Parathyroid adenoma (tissue), 2 donors: ENCODE measurements at regions not wholly inside any gene's neighbourhood (a gene's known extent, or its start where the extent isn't known, plus 50 kb on each side); places are given as distances from the start of the nearest gene placed in this dataset.

Source experiments
- H2AFZ ChIP-seq: fragments of 300-600 bp; sonication (generic); one replicate; pipeline ENCODE4 v1.7.0; 2017; ENCODE audit warnings: antibody characterized with exemption, mild to moderate bottlenecking
- H3K27ac ChIP-seq: fragments of 300-600 bp; sonication (generic); one replicate; pipeline ENCODE4 v1.7.0; 2017
- H3K27me3 ChIP-seq: fragments of 300-600 bp; sonication (generic); one replicate; pipeline ENCODE4 v1.7.0; 2017; ENCODE audit warnings: low read length; ENCODE audit not compliant: control insufficient read depth, insufficient read depth
- H3K36me3 ChIP-seq: fragments of 300-600 bp; sonication (generic); one replicate; pipeline ENCODE4 v1.7.0; 2017; ENCODE audit warnings: low read length; ENCODE audit not compliant: control insufficient read depth, insufficient read depth
- H3K4me1 ChIP-seq: fragments of 300-600 bp; sonication (generic); one replicate; pipeline ENCODE4 v1.7.0; 2017; ENCODE audit warnings: control low read depth
- H3K4me2 ChIP-seq: fragments of 300-600 bp; sonication (generic); one replicate; pipeline ENCODE4 v1.7.0; 2017; ENCODE audit warnings: low read length
- H3K4me3 ChIP-seq: fragments of 300-600 bp; sonication (generic); one replicate; pipeline ENCODE4 v1.7.0; 2017; ENCODE audit warnings: low read depth, low read length
- H3K79me2 ChIP-seq: fragments of 300-600 bp; sonication (generic); one replicate; pipeline ENCODE4 v1.7.0; 2017; ENCODE audit warnings: control low read depth
- H3K9ac ChIP-seq: fragments of 300-600 bp; sonication (generic); one replicate; pipeline ENCODE4 v1.7.0; 2017; ENCODE audit warnings: mild to moderate bottlenecking
- H3K9me3 ChIP-seq: fragments of 300-600 bp; sonication (generic); one replicate; pipeline ENCODE4 v1.7.0; 2017; ENCODE audit warnings: low read length; ENCODE audit not compliant: control insufficient read depth
- TF ChIP-seq, protein P1 (sequence below): fragments of 300-600 bp; sonication (generic); IDR thresholded peaks from one replicate; pipeline ENCODE4 v1.7.0; 2017; ENCODE audit warnings: antibody characterized with exemption, mild to moderate bottlenecking
- donor health status: primary hyperparathyroidism.

GRCh38 chr14:50008562-50008961 is 107.8 kb downstream of the VCPKMT start:
- H3K27ac ChIP-seq, result no peak overlapping the region
- no peak overlapping the region for H2AFZ ChIP-seq

DNA sequence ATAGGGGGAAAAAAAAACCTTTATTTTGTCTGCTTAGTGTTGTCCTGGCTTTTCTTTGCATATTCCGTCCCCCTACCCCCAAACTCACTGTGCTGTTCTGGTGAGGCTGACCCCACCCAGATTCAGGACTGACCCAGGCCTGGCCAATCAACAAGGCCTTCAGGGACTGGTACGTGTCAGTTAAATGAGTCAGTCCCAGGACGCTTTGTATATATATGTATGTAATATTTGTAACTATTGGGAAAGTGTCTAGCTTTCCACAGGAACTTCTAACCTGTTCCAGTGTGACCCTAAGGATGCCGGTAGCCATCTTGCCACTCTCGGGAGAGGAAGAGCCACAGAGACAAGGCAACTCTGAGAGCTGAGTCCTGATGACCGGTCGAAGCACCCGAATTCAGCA is 107.4 kb downstream of the VCPKMT start:
- Histone ChIP-seq H3K4me1 (no peaks in the 10 kb centered on the region), H2AFZ (no peak overlapping the region), H3K9me3 (no peaks in the 10 kb centered on the region), H3K79me2 (no peaks in the 10 kb centered on the region), H3K4me2 (no peak overlapping the region), H3K27me3 (no peaks in the 10 kb centered on the region), H3K4me3 (no peak overlapping the region), H3K27ac (no peak overlapping the region), H3K9ac (no peak overlapping the region), H3K36me3 (no peaks in the 10 kb centered on the region)
- TF ChIP-seq, protein P1, sequence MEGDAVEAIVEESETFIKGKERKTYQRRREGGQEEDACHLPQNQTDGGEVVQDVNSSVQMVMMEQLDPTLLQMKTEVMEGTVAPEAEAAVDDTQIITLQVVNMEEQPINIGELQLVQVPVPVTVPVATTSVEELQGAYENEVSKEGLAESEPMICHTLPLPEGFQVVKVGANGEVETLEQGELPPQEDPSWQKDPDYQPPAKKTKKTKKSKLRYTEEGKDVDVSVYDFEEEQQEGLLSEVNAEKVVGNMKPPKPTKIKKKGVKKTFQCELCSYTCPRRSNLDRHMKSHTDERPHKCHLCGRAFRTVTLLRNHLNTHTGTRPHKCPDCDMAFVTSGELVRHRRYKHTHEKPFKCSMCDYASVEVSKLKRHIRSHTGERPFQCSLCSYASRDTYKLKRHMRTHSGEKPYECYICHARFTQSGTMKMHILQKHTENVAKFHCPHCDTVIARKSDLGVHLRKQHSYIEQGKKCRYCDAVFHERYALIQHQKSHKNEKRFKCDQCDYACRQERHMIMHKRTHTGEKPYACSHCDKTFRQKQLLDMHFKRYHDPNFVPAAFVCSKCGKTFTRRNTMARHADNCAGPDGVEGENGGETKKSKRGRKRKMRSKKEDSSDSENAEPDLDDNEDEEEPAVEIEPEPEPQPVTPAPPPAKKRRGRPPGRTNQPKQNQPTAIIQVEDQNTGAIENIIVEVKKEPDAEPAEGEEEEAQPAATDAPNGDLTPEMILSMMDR, result no peak

More at GRCh38 chr14:50008562-50008961, 107.8 kb downstream of the VCPKMT start:
- Histone ChIP-seq H3K4me2 (no peak overlapping the region), H3K79me2 (no peaks in the 10 kb centered on the region), H3K4me1 (no peaks in the 10 kb centered on the region), H3K4me3 (no peak overlapping the region), H3K27me3 (no peaks in the 10 kb centered on the region), H3K9ac (no peak overlapping the region), H3K9me3 (no peaks in the 10 kb centered on the region), H3K36me3 (no peaks in the 10 kb centered on the region)
- TF ChIP-seq, protein P1, result no peak

GRCh38 chr14:50010752-50011151 is 105.6 kb downstream of the VCPKMT start:
- H3K9me3 ChIP-seq, result no peaks in the 10 kb centered on the region
- H3K79me2 ChIP-seq, result no peaks in the 10 kb centered on the region
- H3K27me3 ChIP-seq, result no peaks in the 10 kb centered on the region
- H3K27ac ChIP-seq, result no peak overlapping the region
- H3K36me3 ChIP-seq, result no peaks in the 10 kb centered on the region
- H2AFZ ChIP-seq, result no peak overlapping the region
- no peaks in the 10 kb centered on the region for H3K4me1 ChIP-seq
- H3K4me3 ChIP-seq, result no peak overlapping the region
- TF ChIP-seq, protein P1, result no peak
- no peak overlapping the region for H3K9ac ChIP-seq
- H3K4me2 ChIP-seq, result no peak overlapping the region

DNA sequence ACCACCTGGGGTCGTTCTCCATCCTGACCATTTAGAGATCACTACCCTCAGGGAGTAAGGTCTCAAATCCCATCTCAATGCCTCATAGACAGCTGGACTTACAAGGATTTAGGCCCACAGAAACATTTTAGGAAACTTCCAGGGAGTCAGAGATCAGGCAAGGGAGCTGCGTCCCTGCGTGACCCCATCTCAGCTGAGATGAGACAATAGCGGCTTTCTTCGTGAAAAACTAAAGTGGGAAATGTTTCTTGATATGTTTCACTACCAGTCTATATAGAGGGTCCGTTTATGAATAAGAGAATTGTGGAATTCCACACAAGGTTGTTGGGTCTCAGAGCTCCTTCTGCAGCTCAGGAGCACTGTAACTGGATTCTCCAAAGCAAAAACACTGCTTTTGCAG is 105.1 kb downstream of the VCPKMT start:
- Histone ChIP-seq H3K4me3 (no peak overlapping the region), H3K4me2 (no peak overlapping the region), H2AFZ (no peak overlapping the region), H3K9ac (no peak overlapping the region), H3K4me1 (no peaks in the 10 kb centered on the region), H3K36me3 (no peaks in the 10 kb centered on the region), H3K27ac (no peak overlapping the region), H3K9me3 (no peaks in the 10 kb centered on the region), H3K27me3 (no peaks in the 10 kb centered on the region), H3K79me2 (no peaks in the 10 kb centered on the region)
- TF ChIP-seq, protein P1, result no peak

DNA sequence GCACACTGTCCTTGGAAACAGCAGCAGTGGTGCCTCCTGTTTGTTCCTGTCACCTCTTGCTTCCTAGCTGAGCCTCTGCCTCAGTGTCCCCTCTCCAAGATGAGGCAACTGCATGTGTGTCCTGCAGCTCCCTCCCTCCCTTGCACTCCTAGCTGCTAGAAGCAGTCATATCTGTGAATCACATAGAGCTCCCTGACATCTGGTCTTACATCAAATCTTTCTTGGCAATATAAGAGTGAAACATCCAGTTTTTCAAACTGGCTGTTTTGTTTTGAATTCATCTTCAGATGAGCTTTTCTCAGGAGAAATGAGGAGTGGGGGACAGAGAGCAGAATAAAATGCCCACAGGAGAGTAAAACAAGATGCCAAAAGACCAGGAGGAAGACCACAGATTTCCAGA is 103.7 kb downstream of the VCPKMT start:
- Histone ChIP-seq H3K4me3 (no peak overlapping the region), H3K4me2 (no peak overlapping the region), H3K36me3 (no peaks in the 10 kb centered on the region), H2AFZ (no peak overlapping the region), H3K4me1 (no peaks in the 10 kb centered on the region), H3K9ac (no peak overlapping the region), H3K79me2 (no peaks in the 10 kb centered on the region), H3K9me3 (no peaks in the 10 kb centered on the region), H3K27ac (no peak overlapping the region), H3K27me3 (no peaks in the 10 kb centered on the region)
- TF ChIP-seq, protein P1, result no peak
